PC-9 (cell line): ENCODE measurements at regions not wholly inside any gene's neighbourhood (a gene's known extent, or its start where the extent isn't known, plus 50 kb on each side); places are given as distances from the start of the nearest gene placed in this dataset.

ENCODE experiments used
- CTCF ChIP-seq: fragments of 200-600 bp; sonication (generic); conservative IDR thresholded peaks from 2 replicates; pipeline ENCODE4 v1.6.1; 2017; ENCODE audit warnings: mixed run types, antibody characterized with exemption, mild to moderate bottlenecking, moderate library complexity
- EZH2 ChIP-seq: fragments of 200-600 bp; sonication (generic); IDR thresholded peaks from 2 replicates; pipeline ENCODE4 v1.8.0; 2017; ENCODE audit warnings: antibody characterized with exemption, low read depth

- TF ChIP-seq CTCF (no peak), EZH2 (no peak)
Measured at GRCh38 chr13:73551736-73552135, 492.9 kb downstream of the KLF5 start.
